ENCODE measurements at regions not wholly inside any gene's neighbourhood (a gene's known extent, or its start where the extent isn't known, plus 50 kb on each side); places are given as distances from the start of the nearest gene placed in this dataset.

DNA sequence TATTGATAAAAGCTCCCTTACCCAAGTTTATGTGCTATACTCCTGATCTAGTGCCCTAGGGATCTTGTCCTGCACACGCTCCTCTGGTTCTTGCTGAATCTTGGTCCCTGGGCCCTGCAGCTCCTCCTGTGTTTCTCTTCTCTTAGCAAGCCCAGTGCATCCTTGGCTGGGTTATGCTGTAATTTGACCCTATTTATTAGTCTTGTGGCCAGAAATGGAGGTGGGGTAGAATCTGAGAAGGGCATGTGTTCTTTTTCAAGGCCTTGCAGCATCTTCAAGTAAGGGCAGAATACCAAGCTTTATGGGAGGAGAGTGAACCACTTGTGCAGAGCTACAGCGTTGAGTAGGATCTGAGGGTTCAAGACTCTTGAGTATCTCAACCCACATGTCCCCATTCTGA, 366.8 kb downstream of the FAM170A start:
- no peak overlapping the region for H3K4me3 Mint-ChIP-seq (ENCODE audit: unreplicated experiment)
- no peaks in the 10 kb centered on the region for H3K36me3 Mint-ChIP-seq (ENCODE audit: low read depth, unreplicated experiment)
- H3K27me3 Mint-ChIP-seq (ENCODE audit: unreplicated experiment): no peaks in the 10 kb centered on the region
- no peak overlapping the region for H3K27ac Mint-ChIP-seq (ENCODE audit: unreplicated experiment)
- H3K4me1 Mint-ChIP-seq (ENCODE audit: unreplicated experiment): peaks cover 6% of the 10 kb centered on the region
- TF ChIP-seq, protein P1, sequence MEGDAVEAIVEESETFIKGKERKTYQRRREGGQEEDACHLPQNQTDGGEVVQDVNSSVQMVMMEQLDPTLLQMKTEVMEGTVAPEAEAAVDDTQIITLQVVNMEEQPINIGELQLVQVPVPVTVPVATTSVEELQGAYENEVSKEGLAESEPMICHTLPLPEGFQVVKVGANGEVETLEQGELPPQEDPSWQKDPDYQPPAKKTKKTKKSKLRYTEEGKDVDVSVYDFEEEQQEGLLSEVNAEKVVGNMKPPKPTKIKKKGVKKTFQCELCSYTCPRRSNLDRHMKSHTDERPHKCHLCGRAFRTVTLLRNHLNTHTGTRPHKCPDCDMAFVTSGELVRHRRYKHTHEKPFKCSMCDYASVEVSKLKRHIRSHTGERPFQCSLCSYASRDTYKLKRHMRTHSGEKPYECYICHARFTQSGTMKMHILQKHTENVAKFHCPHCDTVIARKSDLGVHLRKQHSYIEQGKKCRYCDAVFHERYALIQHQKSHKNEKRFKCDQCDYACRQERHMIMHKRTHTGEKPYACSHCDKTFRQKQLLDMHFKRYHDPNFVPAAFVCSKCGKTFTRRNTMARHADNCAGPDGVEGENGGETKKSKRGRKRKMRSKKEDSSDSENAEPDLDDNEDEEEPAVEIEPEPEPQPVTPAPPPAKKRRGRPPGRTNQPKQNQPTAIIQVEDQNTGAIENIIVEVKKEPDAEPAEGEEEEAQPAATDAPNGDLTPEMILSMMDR (IDR thresholded peaks at IDR 0.05; ENCODE audit: unreplicated experiment): no peak
- DNase-seq (ENCODE audit: low spot score): no peak
- no peaks in the 10 kb centered on the region for H3K9me3 Mint-ChIP-seq (ENCODE audit: unreplicated experiment)

GRCh38 chr5:120007598-120007997, 378.2 kb downstream of the FAM170A start:
- Mint-ChIP-seq H3K27ac (ENCODE audit: unreplicated experiment) (no peak overlapping the region), H3K27me3 (ENCODE audit: unreplicated experiment) (no peaks in the 10 kb centered on the region), H3K36me3 (ENCODE audit: low read depth, unreplicated experiment) (no peaks in the 10 kb centered on the region), H3K9me3 (ENCODE audit: unreplicated experiment) (no peaks in the 10 kb centered on the region), H3K4me3 (ENCODE audit: unreplicated experiment) (no peak overlapping the region), H3K4me1 (ENCODE audit: unreplicated experiment) (peaks cover 3% of the 10 kb centered on the region)
- DNase-seq (ENCODE audit: low spot score): no peak
- TF ChIP-seq, protein P1 (IDR thresholded peaks at IDR 0.05; ENCODE audit: unreplicated experiment): no peak

DNA sequence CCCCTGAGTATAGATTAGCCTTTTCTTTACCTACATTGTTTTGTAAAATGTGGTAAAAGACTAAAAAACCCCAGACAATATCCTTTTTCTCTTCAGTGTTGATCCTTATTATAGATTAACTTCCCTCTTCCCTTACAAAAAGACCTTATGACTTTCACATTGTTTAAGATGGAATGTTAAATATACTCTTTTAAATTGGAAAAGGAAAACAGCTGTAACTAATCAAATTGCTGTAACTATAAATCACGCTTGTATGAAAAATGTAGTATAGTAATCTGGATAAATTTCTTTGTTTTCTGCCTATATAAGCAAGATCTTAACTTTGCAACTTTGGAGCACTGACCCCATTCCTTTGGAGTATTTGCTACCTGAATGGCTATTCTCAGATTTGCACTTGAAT, 383.1 kb downstream of the FAM170A start:
- Mint-ChIP-seq H3K9me3 (ENCODE audit: unreplicated experiment) (no peaks in the 10 kb centered on the region), H3K27ac (ENCODE audit: unreplicated experiment) (no peak overlapping the region), H3K4me1 (ENCODE audit: unreplicated experiment) (no peaks in the 10 kb centered on the region), H3K4me3 (ENCODE audit: unreplicated experiment) (no peak overlapping the region), H3K27me3 (ENCODE audit: unreplicated experiment) (no peaks in the 10 kb centered on the region), H3K36me3 (ENCODE audit: low read depth, unreplicated experiment) (no peaks in the 10 kb centered on the region)
- TF ChIP-seq, protein P1 (IDR thresholded peaks at IDR 0.05; ENCODE audit: unreplicated experiment): no peak
- DNase-seq (ENCODE audit: low spot score): no peak

- Mint-ChIP-seq H3K9me3 (ENCODE audit: unreplicated experiment) (no peaks in the 10 kb centered on the region), H3K36me3 (ENCODE audit: low read depth, unreplicated experiment) (no peaks in the 10 kb centered on the region), H3K27ac (ENCODE audit: unreplicated experiment) (no peak overlapping the region), H3K4me3 (ENCODE audit: unreplicated experiment) (no peak overlapping the region), H3K27me3 (ENCODE audit: unreplicated experiment) (no peaks in the 10 kb centered on the region), H3K4me1 (ENCODE audit: unreplicated experiment) (no peaks in the 10 kb centered on the region)
- TF ChIP-seq, protein P1 (IDR thresholded peaks at IDR 0.05; ENCODE audit: unreplicated experiment): no peak
- no peak for DNase-seq (ENCODE audit: low spot score)
Observed at GRCh38 chr5:120014535-120014934, 385.2 kb downstream of the FAM170A start.

GRCh38 chr5:120016717-120017382, 387.5 kb downstream of the FAM170A start:
- DNase-seq (ENCODE audit: low spot score): no peak
- Mint-ChIP-seq H3K9me3 (ENCODE audit: unreplicated experiment) (no peaks in the 10 kb centered on the region), H3K4me1 (ENCODE audit: unreplicated experiment) (no peaks in the 10 kb centered on the region), H3K36me3 (ENCODE audit: low read depth, unreplicated experiment) (no peaks in the 10 kb centered on the region), H3K27me3 (ENCODE audit: unreplicated experiment) (no peaks in the 10 kb centered on the region), H3K27ac (ENCODE audit: unreplicated experiment) (no peak overlapping the region), H3K4me3 (ENCODE audit: unreplicated experiment) (no peak overlapping the region)
- TF ChIP-seq, protein P1 (IDR thresholded peaks at IDR 0.05; ENCODE audit: unreplicated experiment): no peak
